Ovary (tissue), 3 donors: ENCODE measurements at regions not wholly inside any gene's neighbourhood (a gene's known extent, or its start where the extent isn't known, plus 50 kb on each side); places are given as distances from the start of the nearest gene placed in this dataset.

ENCODE experiments used
- EP300 ChIP-seq: sonication (generic); formaldehyde crosslinking; IDR thresholded peaks from one replicate; pipeline ENCODE4 v1.6.1; 2017; ENCODE audit warnings: antibody characterized with exemption
- POLR2A ChIP-seq: fragments of 450-650 bp; IDR thresholded peaks from one replicate; pipeline ENCODE4 v1.6.1; 2017; ENCODE audit warnings: antibody characterized with exemption, mild to moderate bottlenecking, moderate library complexity
- TF ChIP-seq, protein P1 (sequence below), 3 donors: fragments of 450-650 bp in 2 of 3; fragments of 200-600 bp in 1 of 3; IDR thresholded peaks; one replicate each; pipeline versions ENCODE4 v1.5.1 to v1.8.0; 2016 to 2022; ENCODE audit warnings: antibody characterized with exemption in 3 of 3, mild to moderate bottlenecking in 1 of 3
- donor health status: DM: no; HTN: no; CAD: no.

GRCh38 chr20:11311659-11312224 is 606.0 kb upstream of the BTBD3 start:
- TF ChIP-seq, protein P1, sequence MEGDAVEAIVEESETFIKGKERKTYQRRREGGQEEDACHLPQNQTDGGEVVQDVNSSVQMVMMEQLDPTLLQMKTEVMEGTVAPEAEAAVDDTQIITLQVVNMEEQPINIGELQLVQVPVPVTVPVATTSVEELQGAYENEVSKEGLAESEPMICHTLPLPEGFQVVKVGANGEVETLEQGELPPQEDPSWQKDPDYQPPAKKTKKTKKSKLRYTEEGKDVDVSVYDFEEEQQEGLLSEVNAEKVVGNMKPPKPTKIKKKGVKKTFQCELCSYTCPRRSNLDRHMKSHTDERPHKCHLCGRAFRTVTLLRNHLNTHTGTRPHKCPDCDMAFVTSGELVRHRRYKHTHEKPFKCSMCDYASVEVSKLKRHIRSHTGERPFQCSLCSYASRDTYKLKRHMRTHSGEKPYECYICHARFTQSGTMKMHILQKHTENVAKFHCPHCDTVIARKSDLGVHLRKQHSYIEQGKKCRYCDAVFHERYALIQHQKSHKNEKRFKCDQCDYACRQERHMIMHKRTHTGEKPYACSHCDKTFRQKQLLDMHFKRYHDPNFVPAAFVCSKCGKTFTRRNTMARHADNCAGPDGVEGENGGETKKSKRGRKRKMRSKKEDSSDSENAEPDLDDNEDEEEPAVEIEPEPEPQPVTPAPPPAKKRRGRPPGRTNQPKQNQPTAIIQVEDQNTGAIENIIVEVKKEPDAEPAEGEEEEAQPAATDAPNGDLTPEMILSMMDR (IDR thresholded peaks at IDR 0.05), result no peak
- TF ChIP-seq POLR2A, result no peak
- TF ChIP-seq EP300, result no peak
